ENCODE measurements at regions not wholly inside any gene's neighbourhood (a gene's known extent, or its start where the extent isn't known, plus 50 kb on each side); places are given as distances from the start of the nearest gene placed in this dataset.

- no TSS peak for BruUV-seq (replicated peaks)
- intact Hi-C loops (cut with micrococcal nuclease), result loop anchor here (10.0 kb wide), 1 partner anchor 919 kb away; no protein-coding TSS in a partner anchor
- ATAC-seq (ENCODE audit: low read depth), result no peak
- in situ Hi-C loops (cut with MboI; ENCODE audit: low sequenced_read_pairs), result no loop called here
- H2BK5ac ChIP-seq (ENCODE audit: low read depth, low read length, poor library complexity, severe bottlenecking), result no peak overlapping the region
- no peak overlapping the region for H3K18ac ChIP-seq (ENCODE audit: low read depth, low read length)
- no peak overlapping the region for H3K27ac ChIP-seq (ENCODE audit: insufficient read depth, low read length)
- no peak for DNase-seq
- H2AK5ac ChIP-seq (ENCODE audit: low read depth, low read length), result no peak overlapping the region
- H3K23ac ChIP-seq (ENCODE audit: low read depth, low read length), result no peak overlapping the region
- H4K20me1 ChIP-seq (ENCODE audit: insufficient read depth, low read length), result no peaks in the 10 kb centered on the region
- H3K79me1 ChIP-seq (ENCODE audit: low read depth in 1 of 2, low read length in 2 of 2), result no peaks in the 10 kb centered on the region
- ChIA-PET CTCF (no interaction called here), POLR2A (ENCODE audit: unreplicated experiment) (no interaction called here)
- no peaks in the 10 kb centered on the region for H3K36me3 ChIP-seq (ENCODE audit: control insufficient read depth, insufficient read depth, low read length)
- H4K5ac ChIP-seq (ENCODE audit: low read depth, low read length), result no peak overlapping the region
- no peak overlapping the region for H2BK20ac ChIP-seq (ENCODE audit: low read depth, low read length)
- no peak overlapping the region for H3K4ac ChIP-seq (ENCODE audit: low read depth, low read length)
- no peak overlapping the region for H4K91ac ChIP-seq (ENCODE audit: insufficient read depth, low read depth, low read length)
- H4K8ac ChIP-seq (ENCODE audit: low read depth in 2 of 2, low read length in 2 of 2), result no peak overlapping the region
- H3K4me3 ChIP-seq (ENCODE audit: insufficient read depth, low read depth, low read length), result no peak overlapping the region
- H3K56ac ChIP-seq (ENCODE audit: extremely low read depth, insufficient read depth, low read length), result no peak overlapping the region
- no peaks in the 10 kb centered on the region for H3K27me3 ChIP-seq (ENCODE audit: control insufficient read depth, insufficient read depth, low read length)
- H3K9me3 ChIP-seq (ENCODE audit: control insufficient read depth, insufficient read depth, low read length), result peaks cover 11% of the 10 kb centered on the region
- no peak overlapping the region for H3K14ac ChIP-seq (replicated peaks; ENCODE audit: low read depth, low read length)
- no peak overlapping the region for H3K4me2 ChIP-seq (ENCODE audit: low read depth, low read length)
- H2BK120ac ChIP-seq (ENCODE audit: low read depth, low read length), result no peak overlapping the region
- no peak overlapping the region for H3K9ac ChIP-seq (ENCODE audit: low read depth, low read length)
- H3K4me1 ChIP-seq (ENCODE audit: control insufficient read depth, insufficient read depth, low read length), result no peaks in the 10 kb centered on the region
- no peaks in the 10 kb centered on the region for H3K9me1 ChIP-seq (ENCODE audit: insufficient read depth, low read length)
- dilution Hi-C loops (cut with HindIII; ENCODE audit: low sequenced_read_pairs, unreplicated experiment), result no loop called here
- H2AFZ ChIP-seq (replicated peaks; ENCODE audit: low read length, poor library complexity), result no peak overlapping the region
- H2BK15ac ChIP-seq (ENCODE audit: low read depth, low read length), result no peak overlapping the region
- TF ChIP-seq RAD21 (IDR thresholded peaks at IDR 0.05; ENCODE audit: low read length), result no peak
- no peak for TF ChIP-seq MAFK (IDR thresholded peaks at IDR 0.05; ENCODE audit: low read depth, low read length)
- TF ChIP-seq SMC3 (IDR thresholded peaks at IDR 0.05; ENCODE audit: low read depth, low read length), result no peak
- no peak for TF ChIP-seq RCOR1 (IDR thresholded peaks at IDR 0.05; ENCODE audit: insufficient replicate concordance, low read length)
- TF ChIP-seq CHD1 (IDR thresholded peaks at IDR 0.05; ENCODE audit: low read depth, low read length), result no peak
- no peak for TF ChIP-seq NFE2L2 (IDR thresholded peaks at IDR 0.05; ENCODE audit: low read depth, low read length)
- no peak for TF ChIP-seq RFX5 (IDR thresholded peaks at IDR 0.05; ENCODE audit: low read depth, low read length)
- TF ChIP-seq MAZ (IDR thresholded peaks at IDR 0.05; ENCODE audit: borderline replicate concordance, low read depth, low read length), result no peak
- TF ChIP-seq POLR2A (IDR thresholded peaks at IDR 0.05; ENCODE audit: low read depth, low read length), result no peak
- no peak for TF ChIP-seq CTCF (conservative IDR thresholded peaks at IDR 0.05; ENCODE audit: low read depth, low read length)
- TF ChIP-seq ELK1 (IDR thresholded peaks at IDR 0.05; ENCODE audit: borderline replicate concordance, low read depth, low read length), result no peak
- no peak for TF ChIP-seq BHLHE40 (IDR thresholded peaks at IDR 0.05; ENCODE audit: low read depth, low read length)
- no peak for TF ChIP-seq MXI1 (IDR thresholded peaks at IDR 0.05; ENCODE audit: borderline replicate concordance, low read depth, low read length)
- TF ChIP-seq USF2 (IDR thresholded peaks at IDR 0.05; ENCODE audit: low read depth, low read length), result no peak
- TF ChIP-seq CEBPB (IDR thresholded peaks at IDR 0.05; ENCODE audit: low read depth, low read length), result no peak
- no peak for TF ChIP-seq FOS (IDR thresholded peaks at IDR 0.05; ENCODE audit: low read depth, low read length)
- H2AK9ac ChIP-seq (replicated peaks; ENCODE audit: low read depth, low read length, poor library complexity), result no peak overlapping the region
These were observed 888.2 kb downstream of the RAB28 start for GRCh38 chr4:12595986-12596385.
